HG03095 (cell line): ENCODE measurements at regions not wholly inside any gene's neighbourhood (a gene's known extent, or its start where the extent isn't known, plus 50 kb on each side); places are given as distances from the start of the nearest gene placed in this dataset.

ENCODE experiments used
- ATAC-seq: cut with Tn5 transposase; IDR thresholded peaks from one replicate; pipeline ENCODE4 v1.9.1; 2021; ENCODE audit warnings: moderate library complexity; ENCODE audit not compliant: unreplicated experiment

- no peak for ATAC-seq
These were observed 1299.9 kb downstream of the FSCB start for GRCh38 chr14:43207189-43207588.

- ATAC-seq, result no peak
These were observed 1302.3 kb downstream of the FSCB start for GRCh38 chr14:43204816-43205215.

GRCh38 chr14:43200519-43200918 is 1306.6 kb downstream of the FSCB start:
- no peak for ATAC-seq

- ATAC-seq, result no peak
These were observed 1308.6 kb downstream of the FSCB start for GRCh38 chr14:43198465-43198864.

GRCh38 chr14:43184540-43184939 is 1322.5 kb downstream of the FSCB start:
- ATAC-seq, result no peak

- no peak for ATAC-seq
These were observed 1323.2 kb downstream of the FSCB start for GRCh38 chr14:43183916-43184315.

- no peak for ATAC-seq
These were observed 1331.2 kb downstream of the FSCB start for GRCh38 chr14:43175896-43176295.

GRCh38 chr14:43172899-43173548 is 1334.1 kb downstream of the FSCB start:
- ATAC-seq, result no peak

GRCh38 chr14:43169722-43170121 is 1337.4 kb downstream of the FSCB start:
- ATAC-seq, result no peak

- no peak for ATAC-seq
These were observed 1338.6 kb downstream of the FSCB start for GRCh38 chr14:43168371-43168925.

GRCh38 chr14:43166163-43166562 is 1340.9 kb downstream of the FSCB start:
- ATAC-seq, result no peak

GRCh38 chr14:43165651-43166050 is 1341.4 kb downstream of the FSCB start:
- ATAC-seq, result no peak

- no peak for ATAC-seq
These were observed 1345.6 kb downstream of the FSCB start for GRCh38 chr14:43161477-43161876.

- ATAC-seq, result no peak
These were observed 1349.4 kb downstream of the FSCB start for GRCh38 chr14:43157661-43158060.

GRCh38 chr14:43155924-43156323 is 1351.2 kb downstream of the FSCB start:
- ATAC-seq, result no peak

- ATAC-seq, result no peak
These were observed 1351.8 kb downstream of the FSCB start for GRCh38 chr14:43155258-43155657.

- ATAC-seq, result no peak
These were observed 1359.6 kb downstream of the FSCB start for GRCh38 chr14:43147485-43147884.

- no peak for ATAC-seq
These were observed 1361.7 kb downstream of the FSCB start for GRCh38 chr14:43145361-43145760.

- ATAC-seq, result no peak
These were observed 1364.0 kb downstream of the FSCB start for GRCh38 chr14:43143106-43143505.

GRCh38 chr14:43141636-43142191 is 1365.4 kb downstream of the FSCB start:
- no peak for ATAC-seq

- ATAC-seq, result no peak
These were observed 1366.6 kb downstream of the FSCB start for GRCh38 chr14:43140453-43140852.

GRCh38 chr14:43135877-43136411 is 1371.1 kb downstream of the FSCB start:
- no peak for ATAC-seq
